ENCODE measurements at regions not wholly inside any gene's neighbourhood (a gene's known extent, or its start where the extent isn't known, plus 50 kb on each side); places are given as distances from the start of the nearest gene placed in this dataset.

GRCh38 chr3:87468235-87468634, 191.9 kb upstream of the POU1F1 start:
- TF ChIP-seq CTCF (IDR thresholded peaks at IDR 0.05; ENCODE audit: unreplicated experiment), result no peak
- Mint-ChIP-seq H3K4me3 (ENCODE audit: unreplicated experiment) (no peak overlapping the region), H3K27me3 (ENCODE audit: unreplicated experiment) (no peaks in the 10 kb centered on the region), H3K36me3 (ENCODE audit: low read depth, unreplicated experiment) (no peaks in the 10 kb centered on the region), H3K27ac (ENCODE audit: unreplicated experiment) (no peak overlapping the region), H3K9me3 (ENCODE audit: unreplicated experiment) (no peaks in the 10 kb centered on the region), H3K4me1 (ENCODE audit: unreplicated experiment) (no peaks in the 10 kb centered on the region)
- no peak for DNase-seq (ENCODE audit: low spot score)

GRCh38 chr3:87462228-87462627, 185.8 kb upstream of the POU1F1 start:
- Mint-ChIP-seq H3K9me3 (ENCODE audit: unreplicated experiment) (no peaks in the 10 kb centered on the region), H3K36me3 (ENCODE audit: low read depth, unreplicated experiment) (no peaks in the 10 kb centered on the region), H3K4me3 (ENCODE audit: unreplicated experiment) (no peak overlapping the region), H3K27me3 (ENCODE audit: unreplicated experiment) (no peaks in the 10 kb centered on the region), H3K27ac (ENCODE audit: unreplicated experiment) (no peak overlapping the region), H3K4me1 (ENCODE audit: unreplicated experiment) (no peaks in the 10 kb centered on the region)
- TF ChIP-seq CTCF (IDR thresholded peaks at IDR 0.05; ENCODE audit: unreplicated experiment), result no peak
- DNase-seq (ENCODE audit: low spot score), result no peak

- H3K9me3 Mint-ChIP-seq (ENCODE audit: unreplicated experiment), result no peaks in the 10 kb centered on the region
- no peak for DNase-seq (ENCODE audit: low spot score)
Measured at GRCh38 chr3:87461443-87461842, 185.1 kb upstream of the POU1F1 start.

GRCh38 chr3:87461036-87461435, 184.7 kb upstream of the POU1F1 start:
- Mint-ChIP-seq H3K27ac (ENCODE audit: unreplicated experiment) (no peak overlapping the region), H3K4me3 (ENCODE audit: unreplicated experiment) (no peak overlapping the region), H3K4me1 (ENCODE audit: unreplicated experiment) (no peaks in the 10 kb centered on the region), H3K27me3 (ENCODE audit: unreplicated experiment) (no peaks in the 10 kb centered on the region), H3K36me3 (ENCODE audit: low read depth, unreplicated experiment) (no peaks in the 10 kb centered on the region), H3K9me3 (ENCODE audit: unreplicated experiment) (no peaks in the 10 kb centered on the region)
- TF ChIP-seq CTCF (IDR thresholded peaks at IDR 0.05; ENCODE audit: unreplicated experiment), result no peak
- DNase-seq (ENCODE audit: low spot score), result no peak

More at GRCh38 chr3:87461443-87461842, 185.1 kb upstream of the POU1F1 start:
- H3K36me3 Mint-ChIP-seq (ENCODE audit: low read depth, unreplicated experiment), result no peaks in the 10 kb centered on the region
- H3K4me1 Mint-ChIP-seq (ENCODE audit: unreplicated experiment), result no peaks in the 10 kb centered on the region
- TF ChIP-seq CTCF (IDR thresholded peaks at IDR 0.05; ENCODE audit: unreplicated experiment), result no peak
- H3K4me3 Mint-ChIP-seq (ENCODE audit: unreplicated experiment), result no peak overlapping the region
- H3K27me3 Mint-ChIP-seq (ENCODE audit: unreplicated experiment), result no peaks in the 10 kb centered on the region
- H3K27ac Mint-ChIP-seq (ENCODE audit: unreplicated experiment), result no peak overlapping the region

- Mint-ChIP-seq H3K27me3 (ENCODE audit: unreplicated experiment) (no peaks in the 10 kb centered on the region), H3K4me1 (ENCODE audit: unreplicated experiment) (no peaks in the 10 kb centered on the region), H3K4me3 (ENCODE audit: unreplicated experiment) (no peak overlapping the region), H3K27ac (ENCODE audit: unreplicated experiment) (no peak overlapping the region), H3K9me3 (ENCODE audit: unreplicated experiment) (no peaks in the 10 kb centered on the region), H3K36me3 (ENCODE audit: low read depth, unreplicated experiment) (no peaks in the 10 kb centered on the region)
- DNase-seq (ENCODE audit: low spot score), result no peak
- no peak for TF ChIP-seq CTCF (IDR thresholded peaks at IDR 0.05; ENCODE audit: unreplicated experiment)
Measured at GRCh38 chr3:87448558-87448957, 172.2 kb upstream of the POU1F1 start.

All from endothelial cell (in vitro differentiated cells).